NT2/D1 (cell line): ENCODE measurements at regions not wholly inside any gene's neighbourhood (a gene's known extent, or its start where the extent isn't known, plus 50 kb on each side); places are given as distances from the start of the nearest gene placed in this dataset.
"Not testable (repeated sequence)": the region's sequence is repeated elsewhere in the genome, so short reads cannot be mapped to it uniquely, and the experiment has no call there.

Source experiments
- SUZ12 ChIP-seq: IDR thresholded peaks from 2 replicates; pipeline ENCODE4 v1.6.1; 2011; ENCODE audit not compliant: insufficient read length, insufficient read depth; ENCODE audit errors: extremely low read depth
- ZNF274 ChIP-seq: IDR thresholded peaks from 2 replicates; pipeline ENCODE4 v1.6.1; 2011; ENCODE audit warnings: mild to moderate bottlenecking, low read depth, low read length

GRCh38 chr17:15813388-15813787 lies 81.3 kb downstream of the TBC1D26 start:
- not testable (repeated sequence) for TF ChIP-seq ZNF274, SUZ12
